Fibroblast of gingiva (primary cell): ENCODE measurements at regions not wholly inside any gene's neighbourhood (a gene's known extent, or its start where the extent isn't known, plus 50 kb on each side); places are given as distances from the start of the nearest gene placed in this dataset.
A peak's percentile ranks its signal among the peaks of the same experiment; 100 is the strongest.

Experiments
- DNase-seq: peaks from one replicate; pipeline ENCODE4 v3.0.0-alpha.2; 2011; ENCODE audit warnings: low read depth

DNA sequence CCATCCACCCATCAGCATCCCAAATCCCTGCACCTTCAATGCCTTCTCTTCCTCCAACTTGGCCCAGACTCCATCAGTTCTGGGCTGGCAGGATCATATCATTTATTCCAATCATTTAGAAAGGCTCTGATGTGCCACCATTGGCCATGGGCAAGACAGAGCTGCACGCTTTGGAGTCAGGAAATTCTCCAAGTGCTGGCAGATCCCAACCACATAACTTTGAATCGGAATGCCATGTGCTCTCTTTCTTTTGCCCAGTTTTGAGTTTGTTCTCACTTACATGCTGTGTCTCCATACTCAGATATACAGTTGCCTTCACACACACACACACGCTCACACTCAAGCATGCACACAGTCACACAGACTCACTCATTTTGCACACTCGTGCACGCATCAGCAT lies 85.7 kb upstream of the GHITM start:
- DNase-seq: no peak

DNA sequence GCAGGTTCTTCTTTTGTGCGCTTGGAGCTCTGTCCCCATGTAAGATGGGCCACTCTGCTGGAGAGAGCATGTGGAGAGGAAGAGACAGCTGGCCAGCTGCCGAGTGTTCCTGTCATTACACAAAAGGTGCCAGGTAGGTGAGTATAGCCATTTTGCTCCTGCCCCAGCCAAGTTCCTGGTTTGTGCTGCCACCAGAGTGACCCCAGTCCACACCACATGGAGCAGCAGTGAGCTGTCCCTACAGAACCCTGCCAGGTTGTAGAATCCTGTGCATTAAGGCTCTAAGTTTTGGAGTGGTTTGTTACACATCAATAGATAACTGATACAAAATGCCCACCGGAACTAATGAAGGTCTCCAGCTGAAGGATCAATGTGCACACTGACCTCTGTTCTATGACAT lies 84.6 kb upstream of the GHITM start:
- no peak for DNase-seq

DNA sequence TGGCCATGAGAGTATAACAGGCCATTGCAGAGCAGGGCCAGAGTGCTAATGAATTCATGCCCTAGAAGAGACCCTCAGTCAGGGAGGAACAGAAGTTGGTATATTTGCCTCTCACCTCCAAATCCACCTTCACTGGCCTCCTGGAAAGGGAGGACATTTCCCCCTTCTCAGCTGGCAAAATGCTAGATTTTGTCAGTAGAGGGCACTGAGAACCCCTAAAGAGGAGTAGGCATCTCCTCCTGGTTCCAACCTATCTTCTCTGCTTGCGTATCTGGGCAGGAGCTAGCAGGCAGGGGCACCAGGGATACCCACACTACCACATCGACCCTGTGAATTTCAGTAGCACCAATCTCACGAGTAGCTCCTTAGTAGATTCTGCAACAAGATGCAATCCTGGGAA lies 79.8 kb upstream of the GHITM start:
- DNase-seq: no peak

DNA sequence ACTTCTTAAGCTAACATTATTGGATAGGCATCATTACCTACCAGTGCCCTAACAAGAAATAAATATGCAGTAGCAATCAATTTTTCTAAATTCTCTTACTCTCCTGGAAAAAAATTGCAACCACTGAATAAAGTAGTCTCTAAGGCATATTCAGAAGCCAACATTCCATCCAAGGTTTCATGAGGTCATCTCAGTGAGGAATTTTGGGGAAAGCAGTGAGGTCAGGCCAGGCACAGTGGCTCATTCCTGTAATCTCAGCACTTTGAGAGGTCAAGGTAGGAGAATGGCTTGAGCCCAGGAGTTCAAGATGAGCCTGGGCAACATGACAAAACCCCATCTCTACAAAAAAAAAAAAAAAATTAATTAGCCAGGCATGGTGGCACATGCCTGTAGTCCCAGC lies 75.9 kb upstream of the GHITM start:
- no peak for DNase-seq

DNA sequence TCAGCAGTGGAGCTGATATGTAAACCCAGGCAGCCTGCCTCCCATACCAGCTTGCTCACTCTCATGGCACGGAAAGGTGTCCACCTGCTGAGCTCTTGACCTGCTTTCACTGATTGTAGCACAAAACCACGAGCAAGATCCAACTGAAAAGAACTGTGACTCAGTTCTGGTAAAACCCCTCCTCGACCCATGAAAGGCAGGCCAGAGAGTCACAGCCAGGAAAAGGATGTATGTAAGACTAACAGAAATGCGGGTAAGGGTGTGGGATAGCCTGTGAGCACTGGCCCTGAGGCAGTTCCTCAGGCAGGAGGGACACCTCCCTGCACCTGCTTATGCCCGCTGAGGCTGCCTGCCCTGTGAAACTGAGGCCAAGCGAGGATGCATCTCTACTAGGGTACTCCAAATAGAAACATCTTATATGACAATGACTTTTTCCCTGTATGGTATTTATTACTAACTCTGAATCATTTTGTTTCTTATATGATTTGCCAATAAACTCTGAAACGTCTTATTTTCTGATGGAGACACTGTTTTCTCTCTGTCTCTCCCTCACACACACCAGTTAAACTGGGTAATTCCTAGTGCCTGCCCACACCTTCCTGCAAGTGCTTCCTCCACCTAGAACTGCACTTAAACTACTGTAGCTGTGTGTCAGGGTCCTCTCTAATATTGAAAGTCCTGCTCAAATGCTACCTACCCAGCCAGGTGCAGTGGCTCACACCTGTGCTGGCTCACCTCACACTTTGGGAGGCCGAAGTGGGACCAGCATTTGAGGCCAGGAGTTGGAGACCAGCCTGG lies 73.3 kb upstream of the GHITM start:
- DNase-seq: no peak

DNA sequence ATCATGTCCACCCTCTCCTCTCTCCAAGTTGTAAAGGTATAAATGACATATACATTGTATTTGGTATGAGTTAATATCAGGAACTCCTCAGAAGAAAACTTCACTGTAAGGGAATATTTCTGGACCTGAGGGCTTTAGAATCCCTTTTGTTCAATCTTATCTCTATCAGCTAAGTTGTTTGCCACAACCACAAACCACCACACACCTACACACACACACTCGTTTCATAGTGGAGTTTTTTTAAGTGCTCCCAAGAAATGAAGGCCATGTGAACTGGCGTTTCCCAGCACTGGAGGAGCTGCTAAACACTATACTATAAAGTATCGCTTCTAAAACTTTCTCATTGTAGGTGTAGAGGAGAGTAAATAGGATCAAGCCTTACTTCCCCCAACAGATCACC lies 64.8 kb upstream of the GHITM start:
- DNase-seq: no peak

DNA sequence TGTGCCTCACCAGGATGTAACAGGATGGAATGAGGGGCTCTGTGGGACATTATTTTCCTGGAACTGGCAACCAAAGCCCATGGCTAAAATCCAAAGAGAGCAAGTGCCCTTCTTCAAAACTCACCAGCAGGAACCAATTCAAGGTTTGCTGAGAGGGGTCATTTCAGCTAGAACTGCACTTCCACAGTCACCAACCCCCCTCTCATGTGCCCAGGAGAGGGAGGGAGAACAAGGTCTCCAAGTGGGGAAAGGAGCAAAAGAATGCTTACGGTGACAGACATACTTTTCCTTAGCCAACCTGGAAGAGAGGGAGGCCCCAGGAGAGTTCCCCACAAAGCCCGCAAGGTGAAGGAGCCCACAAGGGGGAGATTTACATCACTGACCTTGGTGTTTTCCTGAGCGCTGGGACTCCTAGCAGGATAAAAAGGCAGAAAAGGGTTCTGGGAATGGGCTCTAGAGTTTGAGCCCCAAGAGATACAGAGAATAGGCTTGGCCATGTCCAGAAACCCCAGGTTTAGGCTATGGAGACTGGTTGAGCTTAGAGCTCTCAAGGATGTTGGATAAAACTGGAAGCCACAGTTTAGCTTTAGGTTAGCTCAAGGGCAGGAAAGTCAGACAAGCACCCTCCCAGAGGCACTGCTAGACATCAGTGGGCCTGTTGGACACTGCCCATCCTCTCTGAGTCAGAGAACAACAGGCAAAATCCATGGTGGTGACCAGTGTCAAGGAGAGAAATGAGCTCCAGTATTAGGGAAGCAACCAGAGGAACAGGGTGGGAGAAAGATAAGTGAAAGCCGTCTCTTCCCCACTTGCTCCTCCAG lies 63.9 kb upstream of the GHITM start:
- no peak for DNase-seq

DNA sequence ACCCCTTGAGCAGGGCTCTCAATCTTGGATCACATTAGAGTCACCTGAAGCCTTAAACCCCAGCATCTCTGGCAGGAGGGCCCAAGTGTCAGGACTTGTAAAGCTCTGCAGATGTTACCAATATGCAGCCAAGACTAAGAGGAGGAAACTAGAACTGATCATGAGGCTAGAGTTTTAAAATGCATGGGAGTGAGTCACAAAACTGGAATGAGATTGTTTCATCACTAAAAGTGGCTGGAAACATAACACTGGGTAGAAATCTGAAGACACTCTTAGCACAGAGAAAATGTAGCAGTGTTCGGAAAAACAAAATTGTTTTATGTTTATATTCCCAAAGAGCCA lies 63.3 kb upstream of the GHITM start:
- peak; percentile 41 for DNase-seq

DNA sequence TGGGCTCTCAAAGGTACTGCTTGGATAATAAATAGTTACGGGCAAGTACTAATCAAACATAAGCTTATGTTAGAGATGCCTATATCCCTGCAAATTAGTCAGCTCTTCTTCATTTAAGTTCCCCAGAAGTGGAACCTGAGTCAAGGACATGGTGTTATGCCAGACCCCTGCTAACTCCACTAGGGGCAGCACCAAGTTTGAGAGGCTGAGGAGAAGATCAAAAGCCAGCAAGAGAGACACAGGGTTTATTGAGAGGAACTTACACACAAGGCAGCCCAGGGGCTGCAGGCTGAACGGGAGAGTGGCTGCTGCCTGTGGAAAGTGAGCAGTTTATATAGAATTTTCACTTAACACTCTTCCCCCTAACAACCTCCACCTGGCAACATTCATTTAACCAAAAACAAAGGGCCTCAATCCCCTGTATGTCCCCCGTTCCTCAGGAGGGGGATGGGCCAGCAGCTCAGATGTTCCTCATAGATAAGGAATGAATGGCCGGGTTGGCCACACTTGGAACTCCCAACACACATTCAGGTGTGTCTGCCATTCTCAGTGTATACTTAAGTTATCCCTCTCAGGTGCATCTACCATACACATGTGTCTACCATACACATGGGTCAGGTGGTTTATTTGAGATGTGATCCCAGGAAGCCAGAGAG lies 62.6 kb upstream of the GHITM start:
- no peak for DNase-seq

DNA sequence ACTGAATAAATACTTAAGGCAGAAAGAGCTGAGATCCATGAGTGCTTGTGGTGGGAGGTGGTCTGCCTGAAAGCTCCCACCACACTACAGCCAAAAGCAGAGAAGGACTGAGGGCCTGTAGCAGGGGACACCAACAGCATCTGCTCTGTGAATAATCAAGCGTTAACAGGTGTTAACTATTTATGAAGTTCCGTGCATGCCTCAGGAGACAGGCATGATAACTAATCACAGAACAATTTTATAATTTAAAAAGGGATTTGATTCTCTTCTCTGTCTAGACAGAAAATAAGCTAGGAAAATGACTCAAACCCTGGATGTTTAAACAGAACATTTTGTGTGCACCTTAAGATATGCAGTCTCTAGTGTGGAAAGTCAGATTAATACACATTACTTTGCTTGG lies 61.5 kb upstream of the GHITM start:
- no peak for DNase-seq

DNA sequence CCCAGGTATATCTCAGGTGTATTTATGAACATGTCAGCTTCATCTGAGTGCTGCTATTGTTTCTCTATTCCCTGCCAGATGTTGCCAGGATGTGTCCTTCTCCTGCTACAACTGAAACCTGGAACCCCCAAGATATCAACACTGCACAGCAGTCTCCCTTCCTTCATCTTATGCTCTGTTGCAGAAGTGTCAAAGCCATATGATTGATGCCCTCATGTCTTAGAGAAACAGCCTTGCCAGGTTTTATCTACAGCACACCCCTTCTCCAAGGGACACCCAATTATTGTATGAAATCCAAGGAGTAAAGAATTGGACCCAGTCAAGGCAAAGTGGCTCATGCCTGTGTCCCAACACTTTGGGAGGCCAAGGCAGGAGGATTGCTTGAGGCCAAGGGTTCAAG lies 60.5 kb upstream of the GHITM start:
- DNase-seq: no peak

DNA sequence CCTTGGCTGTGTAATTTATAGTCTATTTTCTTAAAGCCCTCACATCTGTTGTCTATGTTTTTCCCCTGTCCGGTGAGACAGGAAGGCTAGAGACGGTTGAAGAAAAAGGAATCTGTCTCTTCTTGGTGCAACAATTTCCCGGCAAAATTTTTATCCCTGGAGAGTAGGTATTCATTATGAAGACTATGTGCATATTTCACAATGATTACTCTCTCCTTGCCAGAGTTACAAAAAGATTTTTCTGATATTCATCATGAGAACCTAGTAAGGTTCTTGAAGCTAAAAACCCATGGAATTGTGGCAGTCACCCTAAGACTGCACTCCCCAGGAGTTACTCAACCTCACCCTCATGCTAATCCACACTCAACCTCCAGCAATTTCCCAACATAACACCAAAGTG lies 55.0 kb upstream of the GHITM start:
- no peak for DNase-seq

DNA sequence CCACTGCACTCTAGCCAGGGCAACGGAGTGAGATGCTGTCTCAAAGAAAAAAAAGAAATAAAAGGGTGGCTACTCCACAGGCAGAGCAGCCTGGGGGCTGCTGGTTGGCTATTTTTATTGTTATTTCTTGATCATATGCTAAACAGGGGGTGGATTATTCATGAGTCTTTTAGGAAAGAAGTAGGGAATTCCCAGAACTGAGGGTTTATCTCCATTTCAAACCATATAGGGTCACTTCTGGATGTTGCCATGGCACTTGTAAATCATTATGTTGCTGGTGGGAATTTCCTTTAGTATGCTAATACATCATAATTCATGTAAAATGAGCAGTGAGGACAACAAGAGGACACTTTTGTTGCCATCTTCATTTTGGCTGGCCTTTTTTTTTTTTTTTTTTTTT lies 52.1 kb upstream of the GHITM start:
- no peak for DNase-seq

DNA sequence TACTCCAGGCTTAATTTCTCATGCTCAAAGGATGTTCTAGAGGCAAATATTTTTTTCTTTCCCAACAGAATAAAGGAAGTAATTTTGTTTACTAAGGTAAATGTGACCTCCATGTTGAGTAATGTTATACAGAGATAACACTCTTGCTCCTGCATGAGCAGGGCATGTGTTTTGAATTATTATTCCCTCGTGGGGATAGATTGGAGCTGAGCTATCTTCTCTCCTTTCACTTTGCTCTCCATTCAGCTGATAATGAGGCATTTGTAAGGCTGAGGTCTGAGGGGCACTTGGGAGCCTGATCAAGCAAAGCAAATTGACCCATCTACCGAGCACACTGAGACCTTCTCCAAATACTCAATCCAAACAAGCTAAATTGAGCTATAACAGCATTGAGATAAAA lies 50.7 kb upstream of the GHITM start:
- no peak for DNase-seq

DNA sequence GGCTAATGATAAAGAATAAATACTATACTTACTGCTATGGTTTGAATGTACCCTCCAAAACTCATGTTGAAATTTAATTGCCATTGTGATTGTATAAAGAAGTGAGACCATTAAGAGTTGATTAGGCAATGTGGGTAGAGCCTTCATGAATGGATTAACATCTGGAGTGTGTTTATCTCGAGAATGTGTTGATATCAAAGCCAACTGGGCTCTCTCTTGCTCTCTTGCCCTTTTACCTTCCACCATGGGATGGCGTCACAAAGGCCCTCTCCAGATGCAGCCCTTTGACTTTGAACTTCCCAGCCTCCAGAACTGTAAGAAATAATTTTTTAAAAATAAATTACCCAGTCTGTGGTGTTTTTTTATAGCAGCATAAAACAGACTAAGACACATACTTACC lies 50.1 kb upstream of the GHITM start:
- no peak for DNase-seq
